Osteocyte (in vitro differentiated cells): ENCODE measurements at regions not wholly inside any gene's neighbourhood (a gene's known extent, or its start where the extent isn't known, plus 50 kb on each side); places are given as distances from the start of the nearest gene placed in this dataset.

Experiments used
- DNase-seq: peaks from one replicate; pipeline ENCODE4 v3.0.0; 2021; ENCODE audit warnings: mixed read lengths; ENCODE audit not compliant: unreplicated experiment; ENCODE audit errors: extremely low spot score
- H3K27ac Mint-ChIP-seq: one replicate; pipeline ENCODE4 v1.8.0; 2021; ENCODE audit warnings: mild to moderate bottlenecking, mixed read lengths; ENCODE audit not compliant: unreplicated experiment
- H3K27me3 Mint-ChIP-seq: one replicate; pipeline ENCODE4 v1.8.0; 2021; ENCODE audit warnings: mixed read lengths; ENCODE audit not compliant: unreplicated experiment
- H3K36me3 Mint-ChIP-seq: one replicate; pipeline ENCODE4 v1.8.0; 2021; ENCODE audit warnings: mixed read lengths; ENCODE audit not compliant: unreplicated experiment
- H3K4me1 Mint-ChIP-seq: one replicate; pipeline ENCODE4 v1.8.0; 2021; ENCODE audit warnings: mixed read lengths; ENCODE audit not compliant: unreplicated experiment
- H3K4me3 Mint-ChIP-seq: one replicate; pipeline ENCODE4 v1.8.0; 2021; ENCODE audit warnings: mild to moderate bottlenecking, moderate library complexity, mixed read lengths; ENCODE audit not compliant: unreplicated experiment
- H3K9me3 Mint-ChIP-seq: one replicate; pipeline ENCODE4 v1.8.0; 2021; ENCODE audit warnings: mixed read lengths; ENCODE audit not compliant: unreplicated experiment
- CTCF ChIP-seq: fragments of 200-600 bp; sonication (generic); IDR thresholded peaks from 2 replicates; pipeline ENCODE4 v1.5.0; 2021; ENCODE audit warnings: antibody characterized with exemption, mild to moderate bottlenecking, moderate library complexity

DNA sequence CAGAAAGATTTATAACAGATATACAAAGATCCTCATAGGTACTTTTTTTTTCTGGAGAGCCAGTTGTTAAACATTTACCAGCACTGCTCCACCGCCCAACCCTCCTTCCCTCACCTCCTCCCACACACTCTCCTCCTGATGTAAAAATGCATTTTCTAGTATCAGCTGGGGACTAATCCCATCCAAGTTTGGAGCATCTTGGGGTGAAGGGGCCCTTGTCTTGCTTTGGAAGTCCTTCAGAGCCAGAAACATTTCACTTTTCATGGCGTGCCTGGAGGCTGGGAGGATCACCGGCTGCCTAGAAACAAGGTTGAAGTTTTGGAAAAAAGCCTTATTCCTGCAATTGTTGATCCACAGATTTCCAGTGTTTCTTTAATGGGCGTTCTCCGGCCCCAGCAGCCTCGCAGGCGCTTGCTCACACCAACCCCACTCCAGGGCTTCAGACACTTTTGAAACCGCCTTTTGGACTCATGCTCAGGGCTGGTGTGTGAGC is 165.1 kb upstream of the AFDN start:
- DNase-seq = no peak
- H3K4me3 Mint-ChIP-seq = no peak overlapping the region
- H3K9me3 Mint-ChIP-seq = no peaks in the 10 kb centered on the region
- no peak for TF ChIP-seq CTCF
- H3K27ac Mint-ChIP-seq = peak overlapping the region; percentile 31
- H3K27me3 Mint-ChIP-seq = peaks cover 18% of the 10 kb centered on the region
- H3K4me1 Mint-ChIP-seq = peaks cover 7% of the 10 kb centered on the region
- H3K36me3 Mint-ChIP-seq = no peaks in the 10 kb centered on the region

DNA sequence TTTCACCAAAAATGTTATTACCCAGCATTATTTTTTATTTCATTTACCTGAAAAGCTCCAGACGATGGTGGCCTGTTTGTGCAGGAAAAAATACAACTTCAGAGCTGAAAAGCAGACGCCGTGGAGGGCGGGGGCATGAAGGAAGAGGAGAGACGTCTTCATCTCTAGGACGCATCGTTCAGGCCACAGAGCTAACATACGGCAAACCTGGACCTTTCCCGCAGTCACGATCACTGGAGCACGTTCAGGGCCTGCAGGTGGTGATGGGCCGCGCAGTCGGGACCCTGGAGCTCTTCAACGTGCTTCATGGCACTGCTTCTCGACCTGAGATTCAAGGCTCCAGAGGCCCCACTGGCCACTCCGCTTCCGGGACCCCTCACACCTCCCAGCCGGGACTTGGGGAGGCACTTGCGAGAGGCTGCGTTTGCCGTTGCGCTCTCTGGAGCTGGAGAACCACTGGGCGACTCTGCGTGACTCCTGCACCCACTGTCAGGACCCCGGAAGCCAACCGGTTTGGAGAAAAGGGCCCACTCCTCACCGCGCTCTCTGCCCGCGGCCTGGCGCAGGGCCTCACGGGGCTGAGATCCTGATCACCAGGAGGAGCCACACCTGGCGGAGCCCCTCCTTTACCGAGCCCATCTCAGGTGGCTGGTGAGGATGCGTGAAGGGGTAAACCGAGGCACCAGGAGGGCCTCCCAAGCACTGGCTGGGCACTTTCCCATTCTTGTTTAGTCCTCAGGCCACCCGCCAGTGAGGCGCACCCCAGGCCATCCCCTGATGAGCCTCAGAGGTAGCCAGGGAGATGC is 164.4 kb upstream of the AFDN start:
- H3K27ac Mint-ChIP-seq = peak overlapping the region; percentile 31
- H3K9me3 Mint-ChIP-seq = no peaks in the 10 kb centered on the region
- peaks cover 7% of the 10 kb centered on the region for H3K4me1 Mint-ChIP-seq
- H3K4me3 Mint-ChIP-seq = no peak overlapping the region
- H3K27me3 Mint-ChIP-seq = peaks cover 21% of the 10 kb centered on the region
- H3K36me3 Mint-ChIP-seq = no peaks in the 10 kb centered on the region
- DNase-seq = no peak
- no peak for TF ChIP-seq CTCF

- no peak for TF ChIP-seq CTCF
- Mint-ChIP-seq H3K27ac (no peak overlapping the region), H3K4me1 (peaks cover 7% of the 10 kb centered on the region), H3K4me3 (no peak overlapping the region), H3K27me3 (peaks cover 21% of the 10 kb centered on the region), H3K9me3 (no peaks in the 10 kb centered on the region), H3K36me3 (no peaks in the 10 kb centered on the region)
- no peak for DNase-seq
Measured at GRCh38 chr6:167662881-167663205, 163.9 kb upstream of the AFDN start.

GRCh38 chr6:167663316-167663715 is 163.4 kb upstream of the AFDN start:
- H3K4me1 Mint-ChIP-seq = peaks cover 9% of the 10 kb centered on the region
- H3K27ac Mint-ChIP-seq = no peak overlapping the region
- no peak overlapping the region for H3K4me3 Mint-ChIP-seq
- H3K27me3 Mint-ChIP-seq = peaks cover 25% of the 10 kb centered on the region
- no peak for DNase-seq
- no peaks in the 10 kb centered on the region for H3K9me3 Mint-ChIP-seq
- no peaks in the 10 kb centered on the region for H3K36me3 Mint-ChIP-seq
- TF ChIP-seq CTCF = no peak

- no peak for TF ChIP-seq CTCF
- DNase-seq = no peak
- Mint-ChIP-seq H3K4me3 (no peak overlapping the region), H3K27ac (no peak overlapping the region), H3K27me3 (peaks cover 25% of the 10 kb centered on the region), H3K9me3 (no peaks in the 10 kb centered on the region), H3K4me1 (peaks cover 9% of the 10 kb centered on the region), H3K36me3 (no peaks in the 10 kb centered on the region)
Measured at GRCh38 chr6:167663784-167664443, 162.8 kb upstream of the AFDN start.
